Thyroid gland (tissue), 4 donors: ENCODE measurements at regions not wholly inside any gene's neighbourhood (a gene's known extent, or its start where the extent isn't known, plus 50 kb on each side); places are given as distances from the start of the nearest gene placed in this dataset.

Experiments
- DNase-seq, 2 donors: peaks; one replicate each; pipeline ENCODE4 v3.0.0-alpha.2; 2019
- H3K27ac ChIP-seq, 3 donors: fragments of 200-600 bp; sonication (generic); 1 replicate in 2 of 3; 2 replicates in 1 of 3; pipeline ENCODE4 v1.5.1; 2016 to 2019; ENCODE audit warnings: mild to moderate bottlenecking in 1 of 3, moderate library complexity in 1 of 3
- H3K27me3 ChIP-seq: fragments of 200-600 bp; sonication (generic); one replicate; pipeline ENCODE4 v1.5.1; 2019
- H3K36me3 ChIP-seq, 2 donors: fragments of 200-600 bp; sonication (generic); one replicate each; pipeline ENCODE4 v1.5.1; 2016 to 2019
- H3K4me1 ChIP-seq, 2 donors: fragments of 200-600 bp; sonication (generic); one replicate each; pipeline ENCODE4 v1.5.1; 2017 to 2019
- H3K4me3 ChIP-seq, 3 donors: fragments of 200-600 bp; sonication (generic); replicated peaks in 1 of 3; 1 replicate in 2 of 3; 2 replicates in 1 of 3; pipeline ENCODE4 v1.5.1; 2016; ENCODE audit warnings: mild to moderate bottlenecking in 1 of 3
- H3K9me3 ChIP-seq: fragments of 200-600 bp; sonication (generic); one replicate; pipeline ENCODE4 v1.5.1; 2017
- POLR2A ChIP-seq, 2 donors: fragments of 450-650 bp; IDR thresholded peaks; one replicate each; pipeline ENCODE4 v1.6.1; 2017; ENCODE audit warnings: antibody characterized with exemption in 2 of 2, mild to moderate bottlenecking in 2 of 2, moderate library complexity in 1 of 2
- WGBS, 2 donors: methylation state at CpG; one replicate each; pipeline ENCODE4 v1.1.5; 2017; 5-methylcytosine and 5-hydroxymethylcytosine counted together
- intact Hi-C: fragments of 100-400 bp; cut with DNase I; formaldehyde crosslinking; loops from one replicate; pipeline ENCODE4 v1.15.1; 2023
- TF ChIP-seq, protein P1 (sequence below), 6 experiments: fragments of 200-600 bp in 3 of 6; fragments of 450-650 bp in 3 of 6; sonication (generic) in 3 of 6; IDR thresholded peaks; one replicate each; pipeline ENCODE4 v1.5.1; 2016 to 2019; ENCODE audit warnings: antibody characterized with exemption in 6 of 6, mild to moderate bottlenecking in 2 of 6, inconsistent platforms in 1 of 6, moderate library complexity in 1 of 6

- Histone ChIP-seq H3K27ac (no peak overlapping the region), H3K27me3 (no peaks in the 10 kb centered on the region), H3K4me1 (no peaks in the 10 kb centered on the region), H3K4me3 (no peak overlapping the region), H3K9me3 (no peaks in the 10 kb centered on the region), H3K36me3 (no peaks in the 10 kb centered on the region)
- intact Hi-C loops = no loop called here
- DNase-seq = no peak
- WGBS, 2 donors = 50 to 62% methylated on average over 4 of the region's 4 CpGs
- TF ChIP-seq, protein P1, sequence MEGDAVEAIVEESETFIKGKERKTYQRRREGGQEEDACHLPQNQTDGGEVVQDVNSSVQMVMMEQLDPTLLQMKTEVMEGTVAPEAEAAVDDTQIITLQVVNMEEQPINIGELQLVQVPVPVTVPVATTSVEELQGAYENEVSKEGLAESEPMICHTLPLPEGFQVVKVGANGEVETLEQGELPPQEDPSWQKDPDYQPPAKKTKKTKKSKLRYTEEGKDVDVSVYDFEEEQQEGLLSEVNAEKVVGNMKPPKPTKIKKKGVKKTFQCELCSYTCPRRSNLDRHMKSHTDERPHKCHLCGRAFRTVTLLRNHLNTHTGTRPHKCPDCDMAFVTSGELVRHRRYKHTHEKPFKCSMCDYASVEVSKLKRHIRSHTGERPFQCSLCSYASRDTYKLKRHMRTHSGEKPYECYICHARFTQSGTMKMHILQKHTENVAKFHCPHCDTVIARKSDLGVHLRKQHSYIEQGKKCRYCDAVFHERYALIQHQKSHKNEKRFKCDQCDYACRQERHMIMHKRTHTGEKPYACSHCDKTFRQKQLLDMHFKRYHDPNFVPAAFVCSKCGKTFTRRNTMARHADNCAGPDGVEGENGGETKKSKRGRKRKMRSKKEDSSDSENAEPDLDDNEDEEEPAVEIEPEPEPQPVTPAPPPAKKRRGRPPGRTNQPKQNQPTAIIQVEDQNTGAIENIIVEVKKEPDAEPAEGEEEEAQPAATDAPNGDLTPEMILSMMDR (IDR thresholded peaks at IDR 0.05) = no peak
- no peak for TF ChIP-seq POLR2A (IDR thresholded peaks at IDR 0.05)
Observed at GRCh38 chr2:150141226-150142001, 346.1 kb downstream of the RND3 start.

GRCh38 chr2:150140777-150141176 lies 346.7 kb downstream of the RND3 start:
- Histone ChIP-seq H3K4me1 (no peaks in the 10 kb centered on the region), H3K27ac (no peak overlapping the region), H3K9me3 (no peaks in the 10 kb centered on the region), H3K36me3 (no peaks in the 10 kb centered on the region), H3K4me3 (no peak overlapping the region), H3K27me3 (no peaks in the 10 kb centered on the region)
- intact Hi-C loops = no loop called here
- 57 to 81% methylated on average over 1 of the region's 1 CpG for WGBS, 2 donors
- TF ChIP-seq, protein P1 (IDR thresholded peaks at IDR 0.05) = no peak
- TF ChIP-seq POLR2A (IDR thresholded peaks at IDR 0.05) = no peak
- DNase-seq = no peak

- Histone ChIP-seq H3K4me3 (no peak overlapping the region), H3K4me1 (no peaks in the 10 kb centered on the region), H3K27me3 (no peaks in the 10 kb centered on the region), H3K27ac (no peak overlapping the region), H3K9me3 (no peaks in the 10 kb centered on the region), H3K36me3 (no peaks in the 10 kb centered on the region)
- intact Hi-C loops = no loop called here
- DNase-seq = no peak
- no peak for TF ChIP-seq POLR2A (IDR thresholded peaks at IDR 0.05)
- TF ChIP-seq, protein P1 (IDR thresholded peaks at IDR 0.05) = no peak
- whole genome bisulfite sequencing, 2 donors = 72 to 75% methylated on average over 4 of the region's 4 CpGs
Observed at GRCh38 chr2:150138587-150138986, 348.9 kb downstream of the RND3 start.

DNA sequence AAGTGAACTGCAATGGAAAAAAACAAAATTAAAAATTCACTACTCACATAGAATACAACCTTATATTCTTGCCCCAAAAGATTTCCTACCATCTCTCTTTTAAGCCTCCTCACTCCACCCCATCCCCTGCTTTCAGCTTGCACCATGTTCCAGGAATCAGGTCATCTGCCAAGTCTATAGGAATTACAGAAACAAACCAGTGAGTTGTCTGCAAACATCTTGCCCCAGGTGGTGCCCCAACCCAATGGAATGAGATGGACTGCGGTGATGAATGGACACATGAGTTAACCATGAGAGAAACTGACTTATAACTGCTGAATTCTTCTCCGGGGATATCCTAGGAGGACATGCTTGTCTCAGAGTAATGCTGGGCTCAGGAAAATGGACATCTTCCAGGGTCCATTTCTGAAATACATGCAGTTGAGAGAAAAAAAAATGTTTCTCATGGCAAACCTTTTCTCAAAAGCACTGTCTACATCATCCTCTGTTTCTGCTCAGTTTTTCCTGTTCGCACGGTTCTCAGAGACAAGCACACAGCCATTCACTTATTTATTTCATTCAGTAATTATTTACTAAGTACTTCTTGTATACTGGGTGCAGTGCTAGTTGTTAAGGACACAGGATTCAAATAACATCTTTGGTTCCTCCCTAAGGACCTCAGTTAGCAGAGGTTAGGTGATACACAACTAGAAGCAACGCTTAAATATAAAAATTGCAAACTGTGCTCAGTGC lies 350.0 kb downstream of the RND3 start:
- DNase-seq = no peak
- Histone ChIP-seq H3K4me1 (no peaks in the 10 kb centered on the region), H3K36me3 (no peaks in the 10 kb centered on the region), H3K4me3 (no peak overlapping the region), H3K27me3 (no peaks in the 10 kb centered on the region), H3K9me3 (no peaks in the 10 kb centered on the region), H3K27ac (no peak overlapping the region)
- TF ChIP-seq, protein P1 (IDR thresholded peaks at IDR 0.05) = no peak
- no peak for TF ChIP-seq POLR2A (IDR thresholded peaks at IDR 0.05)
- 74 to 78% methylated on average over 5 of the region's 5 CpGs for WGBS, 2 donors
- intact Hi-C loops = no loop called here

DNA sequence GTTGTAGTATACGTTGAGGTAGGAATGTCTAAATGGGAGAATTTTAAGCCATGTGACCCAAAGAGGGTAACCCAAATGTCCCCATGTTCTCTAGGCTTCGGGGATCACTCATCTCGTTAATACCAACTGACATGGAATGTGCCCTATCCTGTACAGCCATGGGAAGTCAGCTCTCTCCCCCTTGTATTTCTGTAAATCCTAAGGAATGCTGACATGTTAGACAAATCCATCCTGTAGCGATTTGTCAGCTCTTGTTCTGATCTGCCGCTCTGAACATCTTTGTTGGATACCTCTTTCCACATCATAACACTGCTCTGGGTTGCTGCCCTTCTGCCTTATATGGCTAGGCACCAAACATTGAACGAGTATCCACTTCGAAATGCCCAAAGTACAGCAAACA lies 350.6 kb downstream of the RND3 start:
- no peaks in the 10 kb centered on the region for H3K4me1 ChIP-seq
- intact Hi-C loops = no loop called here
- no peak for TF ChIP-seq POLR2A (IDR thresholded peaks at IDR 0.05)
- TF ChIP-seq, protein P1 (IDR thresholded peaks at IDR 0.05) = no peak
- H3K27me3 ChIP-seq = no peaks in the 10 kb centered on the region
- no peak for DNase-seq
- H3K9me3 ChIP-seq = no peaks in the 10 kb centered on the region
- WGBS, 2 donors = 88 to 92% methylated on average over 7 of the region's 7 CpGs
- H3K36me3 ChIP-seq = no peaks in the 10 kb centered on the region
- no peak overlapping the region for H3K27ac ChIP-seq
- no peak overlapping the region for H3K4me3 ChIP-seq
